Body of pancreas (tissue), 4 donors: ENCODE measurements at regions not wholly inside any gene's neighbourhood (a gene's known extent, or its start where the extent isn't known, plus 50 kb on each side); places are given as distances from the start of the nearest gene placed in this dataset.

Experiments used
- POLR2A ChIP-seq, 3 donors: fragments of 450-650 bp; IDR thresholded peaks; one replicate each; pipeline ENCODE4 v1.6.1; 2016; ENCODE audit warnings: antibody characterized with exemption in 3 of 3, mild to moderate bottlenecking in 2 of 3
- TF ChIP-seq, protein P1 (sequence below), 7 experiments: fragments of 450-650 bp in 4 of 7; fragments of 200-600 bp in 3 of 7; sonication (generic) in 3 of 7; IDR thresholded peaks; one replicate each; pipeline ENCODE4 v1.5.1; 2016 to 2019; ENCODE audit warnings: antibody characterized with exemption in 7 of 7

DNA sequence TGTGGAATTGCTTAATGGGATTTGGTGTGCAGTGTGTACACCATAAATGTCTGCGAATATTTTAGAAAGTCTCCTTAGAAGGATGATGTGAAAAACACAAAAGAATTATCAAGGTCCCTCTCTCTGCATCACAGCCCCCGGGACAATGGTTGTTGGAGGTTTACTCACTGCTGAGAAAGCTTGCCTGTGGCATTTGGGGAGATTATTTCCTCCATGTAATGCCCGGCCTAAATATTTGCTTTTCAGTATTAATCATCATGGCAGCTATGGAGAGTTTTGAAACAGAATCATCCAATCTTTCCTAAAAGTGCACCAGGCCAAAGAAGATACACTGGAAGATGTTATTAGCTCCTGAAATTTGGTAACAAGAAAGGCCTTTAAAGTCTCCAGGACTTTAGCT, 113.8 kb upstream of the ADCY1 start:
- TF ChIP-seq, protein P1, sequence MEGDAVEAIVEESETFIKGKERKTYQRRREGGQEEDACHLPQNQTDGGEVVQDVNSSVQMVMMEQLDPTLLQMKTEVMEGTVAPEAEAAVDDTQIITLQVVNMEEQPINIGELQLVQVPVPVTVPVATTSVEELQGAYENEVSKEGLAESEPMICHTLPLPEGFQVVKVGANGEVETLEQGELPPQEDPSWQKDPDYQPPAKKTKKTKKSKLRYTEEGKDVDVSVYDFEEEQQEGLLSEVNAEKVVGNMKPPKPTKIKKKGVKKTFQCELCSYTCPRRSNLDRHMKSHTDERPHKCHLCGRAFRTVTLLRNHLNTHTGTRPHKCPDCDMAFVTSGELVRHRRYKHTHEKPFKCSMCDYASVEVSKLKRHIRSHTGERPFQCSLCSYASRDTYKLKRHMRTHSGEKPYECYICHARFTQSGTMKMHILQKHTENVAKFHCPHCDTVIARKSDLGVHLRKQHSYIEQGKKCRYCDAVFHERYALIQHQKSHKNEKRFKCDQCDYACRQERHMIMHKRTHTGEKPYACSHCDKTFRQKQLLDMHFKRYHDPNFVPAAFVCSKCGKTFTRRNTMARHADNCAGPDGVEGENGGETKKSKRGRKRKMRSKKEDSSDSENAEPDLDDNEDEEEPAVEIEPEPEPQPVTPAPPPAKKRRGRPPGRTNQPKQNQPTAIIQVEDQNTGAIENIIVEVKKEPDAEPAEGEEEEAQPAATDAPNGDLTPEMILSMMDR (IDR thresholded peaks at IDR 0.05), result no peak
- no peak for TF ChIP-seq POLR2A (IDR thresholded peaks at IDR 0.05)
